ENCODE measurements at regions not wholly inside any gene's neighbourhood (a gene's known extent, or its start where the extent isn't known, plus 50 kb on each side); places are given as distances from the start of the nearest gene placed in this dataset.
A peak's percentile ranks its signal among the peaks of the same experiment; 100 is the strongest.

DNA sequence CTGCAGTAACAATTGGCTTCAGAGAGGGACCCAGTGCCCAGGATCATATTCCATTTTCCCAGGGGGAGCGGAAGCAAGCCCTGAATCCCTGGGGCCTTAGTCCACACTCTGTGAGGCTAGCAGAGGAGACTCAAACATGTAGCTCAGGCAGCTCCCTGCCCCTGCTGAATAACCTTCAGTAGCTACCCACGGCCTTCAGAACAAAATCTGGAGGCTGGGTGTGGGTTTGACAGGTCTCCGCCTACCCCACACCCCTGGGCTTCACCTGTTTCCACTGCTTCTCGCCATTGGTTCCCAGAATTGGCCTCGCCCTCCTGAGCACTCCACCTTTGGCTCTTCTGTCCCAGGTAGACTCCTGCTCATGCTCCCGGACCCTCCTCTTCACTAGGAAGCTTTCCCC is 93.6 kb upstream of the ATP2B2 start (continued):
- TF ChIP-seq, protein P1, sequence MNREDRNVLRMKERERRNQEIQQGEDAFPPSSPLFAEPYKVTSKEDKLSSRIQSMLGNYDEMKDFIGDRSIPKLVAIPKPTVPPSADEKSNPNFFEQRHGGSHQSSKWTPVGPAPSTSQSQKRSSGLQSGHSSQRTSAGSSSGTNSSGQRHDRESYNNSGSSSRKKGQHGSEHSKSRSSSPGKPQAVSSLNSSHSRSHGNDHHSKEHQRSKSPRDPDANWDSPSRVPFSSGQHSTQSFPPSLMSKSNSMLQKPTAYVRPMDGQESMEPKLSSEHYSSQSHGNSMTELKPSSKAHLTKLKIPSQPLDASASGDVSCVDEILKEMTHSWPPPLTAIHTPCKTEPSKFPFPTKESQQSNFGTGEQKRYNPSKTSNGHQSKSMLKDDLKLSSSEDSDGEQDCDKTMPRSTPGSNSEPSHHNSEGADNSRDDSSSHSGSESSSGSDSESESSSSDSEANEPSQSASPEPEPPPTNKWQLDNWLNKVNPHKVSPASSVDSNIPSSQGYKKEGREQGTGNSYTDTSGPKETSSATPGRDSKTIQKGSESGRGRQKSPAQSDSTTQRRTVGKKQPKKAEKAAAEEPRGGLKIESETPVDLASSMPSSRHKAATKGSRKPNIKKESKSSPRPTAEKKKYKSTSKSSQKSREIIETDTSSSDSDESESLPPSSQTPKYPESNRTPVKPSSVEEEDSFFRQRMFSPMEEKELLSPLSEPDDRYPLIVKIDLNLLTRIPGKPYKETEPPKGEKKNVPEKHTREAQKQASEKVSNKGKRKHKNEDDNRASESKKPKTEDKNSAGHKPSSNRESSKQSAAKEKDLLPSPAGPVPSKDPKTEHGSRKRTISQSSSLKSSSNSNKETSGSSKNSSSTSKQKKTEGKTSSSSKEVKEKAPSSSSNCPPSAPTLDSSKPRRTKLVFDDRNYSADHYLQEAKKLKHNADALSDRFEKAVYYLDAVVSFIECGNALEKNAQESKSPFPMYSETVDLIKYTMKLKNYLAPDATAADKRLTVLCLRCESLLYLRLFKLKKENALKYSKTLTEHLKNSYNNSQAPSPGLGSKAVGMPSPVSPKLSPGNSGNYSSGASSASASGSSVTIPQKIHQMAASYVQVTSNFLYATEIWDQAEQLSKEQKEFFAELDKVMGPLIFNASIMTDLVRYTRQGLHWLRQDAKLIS (CRISPR knock-in tag; IDR thresholded peaks at IDR 0.05; ENCODE audit: borderline replicate concordance), result no peak
- TF ChIP-seq, protein P2, sequence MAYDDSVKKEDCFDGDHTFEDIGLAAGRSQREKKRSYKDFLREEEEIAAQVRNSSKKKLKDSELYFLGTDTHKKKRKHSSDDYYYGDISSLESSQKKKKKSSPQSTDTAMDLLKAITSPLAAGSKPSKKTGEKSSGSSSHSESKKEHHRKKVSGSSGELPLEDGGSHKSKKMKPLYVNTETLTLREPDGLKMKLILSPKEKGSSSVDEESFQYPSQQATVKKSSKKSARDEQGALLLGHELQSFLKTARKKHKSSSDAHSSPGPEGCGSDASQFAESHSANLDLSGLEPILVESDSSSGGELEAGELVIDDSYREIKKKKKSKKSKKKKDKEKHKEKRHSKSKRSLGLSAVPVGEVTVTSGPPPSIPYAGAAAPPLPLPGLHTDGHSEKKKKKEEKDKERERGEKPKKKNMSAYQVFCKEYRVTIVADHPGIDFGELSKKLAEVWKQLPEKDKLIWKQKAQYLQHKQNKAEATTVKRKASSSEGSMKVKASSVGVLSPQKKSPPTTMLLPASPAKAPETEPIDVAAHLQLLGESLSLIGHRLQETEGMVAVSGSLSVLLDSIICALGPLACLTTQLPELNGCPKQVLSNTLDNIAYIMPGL (CRISPR knock-in tag; IDR thresholded peaks at IDR 0.05), result no peak
- TF ChIP-seq, protein P3, sequence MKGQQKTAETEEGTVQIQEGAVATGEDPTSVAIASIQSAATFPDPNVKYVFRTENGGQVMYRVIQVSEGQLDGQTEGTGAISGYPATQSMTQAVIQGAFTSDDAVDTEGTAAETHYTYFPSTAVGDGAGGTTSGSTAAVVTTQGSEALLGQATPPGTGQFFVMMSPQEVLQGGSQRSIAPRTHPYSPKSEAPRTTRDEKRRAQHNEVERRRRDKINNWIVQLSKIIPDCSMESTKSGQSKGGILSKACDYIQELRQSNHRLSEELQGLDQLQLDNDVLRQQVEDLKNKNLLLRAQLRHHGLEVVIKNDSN (CRISPR knock-in tag; IDR thresholded peaks at IDR 0.05), result no peak
- TF ChIP-seq, protein P4, sequence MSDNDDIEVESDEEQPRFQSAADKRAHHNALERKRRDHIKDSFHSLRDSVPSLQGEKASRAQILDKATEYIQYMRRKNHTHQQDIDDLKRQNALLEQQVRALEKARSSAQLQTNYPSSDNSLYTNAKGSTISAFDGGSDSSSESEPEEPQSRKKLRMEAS (CRISPR knock-in tag; IDR thresholded peaks at IDR 0.05), result no peak
- TF ChIP-seq ZNF423 (CRISPR knock-in tag; IDR thresholded peaks at IDR 0.05) (no peak), RORB (CRISPR knock-in tag; IDR thresholded peaks at IDR 0.05) (no peak)

DNA sequence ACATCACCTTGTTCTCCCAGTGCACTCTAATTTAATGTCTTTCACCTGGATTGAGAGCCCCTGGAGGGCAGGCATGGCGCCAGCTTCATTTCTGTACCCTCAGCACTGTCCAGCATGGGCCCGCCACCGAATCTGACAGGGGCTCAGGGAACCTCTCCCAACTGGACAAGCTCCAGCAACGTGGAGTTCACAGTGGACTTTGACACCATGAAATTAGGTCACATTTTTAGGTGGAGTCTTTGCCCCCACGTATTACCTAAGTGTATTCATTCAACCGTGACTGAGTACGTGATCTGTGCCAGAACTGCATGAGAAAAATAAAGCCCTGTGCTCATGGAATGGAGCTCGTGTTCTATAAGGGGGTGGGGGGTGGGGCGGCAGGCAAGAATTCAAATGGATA is 94.1 kb upstream of the ATP2B2 start:
- ChIA-PET CTCF (no interaction called here), POLR2A (no interaction called here)
- Mint-ChIP-seq H3K27me3 (ENCODE audit: low read depth) (no peaks in the 10 kb centered on the region; the same call in 1 of the 2 replicates), H3K27ac (no peak overlapping the region), H3K4me1 (peaks cover 8% of the 10 kb centered on the region; the same call in 1 of the 2 replicates), H3K36me3 (no peaks in the 10 kb centered on the region), H3K4me3 (no peak overlapping the region), H3K9me3 (peaks cover 3% of the 10 kb centered on the region; the same call in 1 of the 2 replicates)
- no peak for DNase-seq (ENCODE audit: low spot score)
- TF ChIP-seq ETV6 (CRISPR knock-in tag; IDR thresholded peaks at IDR 0.05) (no peak), RORB (CRISPR knock-in tag; IDR thresholded peaks at IDR 0.05) (no peak), NFYB (CRISPR knock-in tag; conservative IDR thresholded peaks at IDR 0.05; ENCODE audit: low read depth) (no peak), CBFB (CRISPR knock-in tag; IDR thresholded peaks at IDR 0.05; ENCODE audit: low read depth) (no peak), ZNF121 (CRISPR knock-in tag; IDR thresholded peaks at IDR 0.05) (no peak)
- TF ChIP-seq, protein P5, sequence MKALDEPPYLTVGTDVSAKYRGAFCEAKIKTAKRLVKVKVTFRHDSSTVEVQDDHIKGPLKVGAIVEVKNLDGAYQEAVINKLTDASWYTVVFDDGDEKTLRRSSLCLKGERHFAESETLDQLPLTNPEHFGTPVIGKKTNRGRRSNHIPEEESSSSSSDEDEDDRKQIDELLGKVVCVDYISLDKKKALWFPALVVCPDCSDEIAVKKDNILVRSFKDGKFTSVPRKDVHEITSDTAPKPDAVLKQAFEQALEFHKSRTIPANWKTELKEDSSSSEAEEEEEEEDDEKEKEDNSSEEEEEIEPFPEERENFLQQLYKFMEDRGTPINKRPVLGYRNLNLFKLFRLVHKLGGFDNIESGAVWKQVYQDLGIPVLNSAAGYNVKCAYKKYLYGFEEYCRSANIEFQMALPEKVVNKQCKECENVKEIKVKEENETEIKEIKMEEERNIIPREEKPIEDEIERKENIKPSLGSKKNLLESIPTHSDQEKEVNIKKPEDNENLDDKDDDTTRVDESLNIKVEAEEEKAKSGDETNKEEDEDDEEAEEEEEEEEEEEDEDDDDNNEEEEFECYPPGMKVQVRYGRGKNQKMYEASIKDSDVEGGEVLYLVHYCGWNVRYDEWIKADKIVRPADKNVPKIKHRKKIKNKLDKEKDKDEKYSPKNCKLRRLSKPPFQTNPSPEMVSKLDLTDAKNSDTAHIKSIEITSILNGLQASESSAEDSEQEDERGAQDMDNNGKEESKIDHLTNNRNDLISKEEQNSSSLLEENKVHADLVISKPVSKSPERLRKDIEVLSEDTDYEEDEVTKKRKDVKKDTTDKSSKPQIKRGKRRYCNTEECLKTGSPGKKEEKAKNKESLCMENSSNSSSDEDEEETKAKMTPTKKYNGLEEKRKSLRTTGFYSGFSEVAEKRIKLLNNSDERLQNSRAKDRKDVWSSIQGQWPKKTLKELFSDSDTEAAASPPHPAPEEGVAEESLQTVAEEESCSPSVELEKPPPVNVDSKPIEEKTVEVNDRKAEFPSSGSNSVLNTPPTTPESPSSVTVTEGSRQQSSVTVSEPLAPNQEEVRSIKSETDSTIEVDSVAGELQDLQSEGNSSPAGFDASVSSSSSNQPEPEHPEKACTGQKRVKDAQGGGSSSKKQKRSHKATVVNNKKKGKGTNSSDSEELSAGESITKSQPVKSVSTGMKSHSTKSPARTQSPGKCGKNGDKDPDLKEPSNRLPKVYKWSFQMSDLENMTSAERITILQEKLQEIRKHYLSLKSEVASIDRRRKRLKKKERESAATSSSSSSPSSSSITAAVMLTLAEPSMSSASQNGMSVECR (CRISPR knock-in tag; IDR thresholded peaks at IDR 0.05; ENCODE audit: borderline replicate concordance), result no peak
- TF ChIP-seq, protein P3 (CRISPR knock-in tag; IDR thresholded peaks at IDR 0.05), result no peak
- no peak for ATAC-seq

DNA sequence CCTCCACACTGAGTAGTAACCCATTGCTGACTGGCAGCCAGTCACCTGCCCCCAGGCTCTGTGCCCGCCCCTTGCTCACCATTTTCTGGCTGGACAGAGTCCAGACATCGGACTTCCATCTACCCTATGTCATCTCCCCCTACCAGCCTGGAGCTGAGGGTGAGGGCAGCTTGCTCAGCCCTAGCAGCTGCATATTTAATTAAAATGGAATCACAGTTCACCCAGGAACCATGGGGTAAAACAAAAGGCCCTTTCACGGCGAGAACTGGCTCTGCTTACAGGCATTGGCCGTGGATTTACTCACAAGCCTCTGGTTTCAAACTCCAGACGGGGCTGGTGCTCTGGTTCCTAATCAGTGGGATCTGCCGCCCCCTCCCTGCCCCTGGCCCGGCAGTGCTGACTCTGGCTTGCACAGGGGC is 94.9 kb upstream of the ATP2B2 start:
- Mint-ChIP-seq H3K27ac (no peak overlapping the region), H3K4me1 (peaks cover 8% of the 10 kb centered on the region; the same call in 1 of the 2 replicates), H3K27me3 (ENCODE audit: low read depth) (no peaks in the 10 kb centered on the region; the same call in 1 of the 2 replicates), H3K9me3 (no peaks in the 10 kb centered on the region), H3K36me3 (no peaks in the 10 kb centered on the region), H3K4me3 (no peak overlapping the region)
- CTCF ChIA-PET, result no interaction called here
- POLR2A ChIA-PET, result no interaction called here
- DNase-seq (ENCODE audit: low spot score), result no peak
- ATAC-seq, result peak; percentile 44; the same call in 1 of the 2 replicates
- TF ChIP-seq JUN (CRISPR knock-in tag; IDR thresholded peaks at IDR 0.05), result no peak
- TF ChIP-seq SMAD4 (CRISPR knock-in tag; IDR thresholded peaks at IDR 0.05), result no peak
- TF ChIP-seq TEAD1 (CRISPR knock-in tag; IDR thresholded peaks at IDR 0.05), result no peak
- TF ChIP-seq, protein P6, sequence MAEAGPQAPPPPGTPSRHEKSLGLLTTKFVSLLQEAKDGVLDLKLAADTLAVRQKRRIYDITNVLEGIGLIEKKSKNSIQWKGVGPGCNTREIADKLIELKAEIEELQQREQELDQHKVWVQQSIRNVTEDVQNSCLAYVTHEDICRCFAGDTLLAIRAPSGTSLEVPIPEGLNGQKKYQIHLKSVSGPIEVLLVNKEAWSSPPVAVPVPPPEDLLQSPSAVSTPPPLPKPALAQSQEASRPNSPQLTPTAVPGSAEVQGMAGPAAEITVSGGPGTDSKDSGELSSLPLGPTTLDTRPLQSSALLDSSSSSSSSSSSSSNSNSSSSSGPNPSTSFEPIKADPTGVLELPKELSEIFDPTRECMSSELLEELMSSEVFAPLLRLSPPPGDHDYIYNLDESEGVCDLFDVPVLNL (CRISPR knock-in tag; IDR thresholded peaks at IDR 0.05; ENCODE audit: borderline replicate concordance, low read depth), result no peak
- TF ChIP-seq SOX15 (CRISPR knock-in tag; IDR thresholded peaks at IDR 0.05), result no peak
- no peak for TF ChIP-seq GTF2I (CRISPR knock-in tag; conservative IDR thresholded peaks at IDR 0.05)
- no peak for TF ChIP-seq ZNF317 (CRISPR knock-in tag; IDR thresholded peaks at IDR 0.05; ENCODE audit: borderline replicate concordance, low read depth)
- TF ChIP-seq, protein P7, sequence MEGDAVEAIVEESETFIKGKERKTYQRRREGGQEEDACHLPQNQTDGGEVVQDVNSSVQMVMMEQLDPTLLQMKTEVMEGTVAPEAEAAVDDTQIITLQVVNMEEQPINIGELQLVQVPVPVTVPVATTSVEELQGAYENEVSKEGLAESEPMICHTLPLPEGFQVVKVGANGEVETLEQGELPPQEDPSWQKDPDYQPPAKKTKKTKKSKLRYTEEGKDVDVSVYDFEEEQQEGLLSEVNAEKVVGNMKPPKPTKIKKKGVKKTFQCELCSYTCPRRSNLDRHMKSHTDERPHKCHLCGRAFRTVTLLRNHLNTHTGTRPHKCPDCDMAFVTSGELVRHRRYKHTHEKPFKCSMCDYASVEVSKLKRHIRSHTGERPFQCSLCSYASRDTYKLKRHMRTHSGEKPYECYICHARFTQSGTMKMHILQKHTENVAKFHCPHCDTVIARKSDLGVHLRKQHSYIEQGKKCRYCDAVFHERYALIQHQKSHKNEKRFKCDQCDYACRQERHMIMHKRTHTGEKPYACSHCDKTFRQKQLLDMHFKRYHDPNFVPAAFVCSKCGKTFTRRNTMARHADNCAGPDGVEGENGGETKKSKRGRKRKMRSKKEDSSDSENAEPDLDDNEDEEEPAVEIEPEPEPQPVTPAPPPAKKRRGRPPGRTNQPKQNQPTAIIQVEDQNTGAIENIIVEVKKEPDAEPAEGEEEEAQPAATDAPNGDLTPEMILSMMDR (IDR thresholded peaks at IDR 0.05), result no peak
